Lung (tissue), 11 donors: ENCODE measurements at regions not wholly inside any gene's neighbourhood (a gene's known extent, or its start where the extent isn't known, plus 50 kb on each side); places are given as distances from the start of the nearest gene placed in this dataset.
A peak's percentile ranks its signal among the peaks of the same experiment; 100 is the strongest.

Source experiments
- ATAC-seq: fragments of 200-7000 bp; cut with Tn5 transposase; one replicate; pipeline ENCODE4 v1.9.1; 2020; ENCODE audit warnings: moderate number of reproducible peaks; ENCODE audit not compliant: insufficient read depth, low FRiP score
- DNase-seq, 3 donors: peaks; one replicate each; pipeline ENCODE4 v3.0.0-alpha.2; 2013 to 2017
- H3K27ac ChIP-seq, 2 donors: one replicate each; pipeline ENCODE4 v1.5.1; 2013; ENCODE audit warnings: mild to moderate bottlenecking in 2 of 2, moderate library complexity in 2 of 2, control low read depth in 1 of 2, inconsistent platforms in 1 of 2, low read depth in 1 of 2, low read length in 1 of 2
- H3K27me3 ChIP-seq, 3 donors: one replicate each; pipeline ENCODE4 v1.5.1; 2013; ENCODE audit warnings: low read length in 2 of 3; ENCODE audit not compliant: control insufficient read depth in 3 of 3, insufficient read depth in 3 of 3
- H3K36me3 ChIP-seq, 4 donors: one replicate each; pipeline ENCODE4 v1.5.1; 2013; ENCODE audit warnings: low read length in 4 of 4, mild to moderate bottlenecking in 1 of 4, moderate library complexity in 1 of 4; ENCODE audit not compliant: control insufficient read depth in 4 of 4, insufficient read depth in 4 of 4
- H3K4me1 ChIP-seq, 5 donors: one replicate each; pipeline ENCODE4 v1.5.1; 2013; ENCODE audit warnings: low read length in 5 of 5, mild to moderate bottlenecking in 2 of 5, moderate library complexity in 1 of 5; ENCODE audit not compliant: control insufficient read depth in 5 of 5, insufficient read depth in 5 of 5
- H3K4me3 ChIP-seq: one replicate; pipeline ENCODE4 v1.5.1; 2013; ENCODE audit warnings: mild to moderate bottlenecking, control low read depth, moderate library complexity
- H3K9ac ChIP-seq, 2 donors: one replicate each; pipeline ENCODE4 v1.5.1; 2013; ENCODE audit warnings: low read length in 2 of 2, control low read depth in 1 of 2; ENCODE audit not compliant: insufficient read depth in 1 of 2
- H3K9me3 ChIP-seq, 4 donors: one replicate each; pipeline ENCODE4 v1.5.1; 2013; ENCODE audit warnings: low read length in 3 of 4, mild to moderate bottlenecking in 1 of 4, moderate library complexity in 1 of 4; ENCODE audit not compliant: control insufficient read depth in 4 of 4, insufficient read depth in 3 of 4
- WGBS, 2 donors: extraction: QIAGEN DNeasy Blood & Tissue Kit; methylation state at CpG; one replicate each; pipeline ENCODE4 v1.1.7; 2013; 5-methylcytosine and 5-hydroxymethylcytosine counted together
- TF ChIP-seq, protein P1 (sequence below): IDR thresholded peaks from 2 replicates; pipeline ENCODE4 v1.5.1; 2012; ENCODE audit warnings: mild to moderate bottlenecking; ENCODE audit errors: control extremely low read depth, extremely low read depth
- donor health status: control.
- donor health status: control.
- donor health status: Bipolar disorder and iron deficiency.
- donor health status: healthy.
- donor health status: DM: yes; HTN: yes; CAD: no.

- Histone ChIP-seq H3K27me3 (no peaks in the 10 kb centered on the region), H3K9me3 (no peaks in the 10 kb centered on the region), H3K9ac (no peak overlapping the region), H3K27ac (peak overlapping the region in 1 of 2 donors; percentile 14), H3K4me1 (peaks cover 0 to 22% (median 14%) of the 10 kb centered on the region in 5 donors), H3K36me3 (no peaks in the 10 kb centered on the region), H3K4me3 (no peak overlapping the region)
- ATAC-seq (no peak), DNase-seq (no peak)
- 88 to 95% methylated on average over 4 of the region's 4 CpGs for WGBS, 2 donors
- TF ChIP-seq, protein P1, sequence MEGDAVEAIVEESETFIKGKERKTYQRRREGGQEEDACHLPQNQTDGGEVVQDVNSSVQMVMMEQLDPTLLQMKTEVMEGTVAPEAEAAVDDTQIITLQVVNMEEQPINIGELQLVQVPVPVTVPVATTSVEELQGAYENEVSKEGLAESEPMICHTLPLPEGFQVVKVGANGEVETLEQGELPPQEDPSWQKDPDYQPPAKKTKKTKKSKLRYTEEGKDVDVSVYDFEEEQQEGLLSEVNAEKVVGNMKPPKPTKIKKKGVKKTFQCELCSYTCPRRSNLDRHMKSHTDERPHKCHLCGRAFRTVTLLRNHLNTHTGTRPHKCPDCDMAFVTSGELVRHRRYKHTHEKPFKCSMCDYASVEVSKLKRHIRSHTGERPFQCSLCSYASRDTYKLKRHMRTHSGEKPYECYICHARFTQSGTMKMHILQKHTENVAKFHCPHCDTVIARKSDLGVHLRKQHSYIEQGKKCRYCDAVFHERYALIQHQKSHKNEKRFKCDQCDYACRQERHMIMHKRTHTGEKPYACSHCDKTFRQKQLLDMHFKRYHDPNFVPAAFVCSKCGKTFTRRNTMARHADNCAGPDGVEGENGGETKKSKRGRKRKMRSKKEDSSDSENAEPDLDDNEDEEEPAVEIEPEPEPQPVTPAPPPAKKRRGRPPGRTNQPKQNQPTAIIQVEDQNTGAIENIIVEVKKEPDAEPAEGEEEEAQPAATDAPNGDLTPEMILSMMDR = no peak
These were observed 69.8 kb upstream of the CCN6 start for GRCh38 chr6:111984081-111984480.

- no peak overlapping the region for H3K4me3 ChIP-seq
- ATAC-seq (no peak), DNase-seq (no peak)
- TF ChIP-seq, protein P1 = no peak
- H3K9ac ChIP-seq = no peak overlapping the region
- 86 to 91% methylated on average over 5 of the region's 5 CpGs for WGBS, 2 donors
- H3K9me3 ChIP-seq = no peaks in the 10 kb centered on the region
- H3K27ac ChIP-seq = peak overlapping the region in 1 of 2 donors; percentile 50
- no peaks in the 10 kb centered on the region for H3K36me3 ChIP-seq
- no peaks in the 10 kb centered on the region for H3K27me3 ChIP-seq
- H3K4me1 ChIP-seq = peaks cover 0 to 20% (median 13%) of the 10 kb centered on the region in 5 donors
These were observed 69.2 kb upstream of the CCN6 start for GRCh38 chr6:111984516-111985201.

GRCh38 chr6:111985202-111985731, 68.6 kb upstream of the CCN6 start:
- H3K9ac ChIP-seq = no peak overlapping the region
- TF ChIP-seq, protein P1 = no peak
- DNase-seq (peak; percentile 53 to 92 (median 80)), ATAC-seq (peak; percentile 74)
- no peaks in the 10 kb centered on the region for H3K27me3 ChIP-seq
- no peak overlapping the region for H3K4me3 ChIP-seq
- 72 to 88% methylated on average over 4 of the region's 4 CpGs for WGBS, 2 donors
- H3K27ac ChIP-seq = peak overlapping the region in 1 of 2 donors; percentile 70
- no peaks in the 10 kb centered on the region for H3K36me3 ChIP-seq
- peaks cover 0 to 14% (median 9%) of the 10 kb centered on the region in 5 donors for H3K4me1 ChIP-seq
- no peaks in the 10 kb centered on the region for H3K9me3 ChIP-seq
